ENCODE measurements at regions not wholly inside any gene's neighbourhood (a gene's known extent, or its start where the extent isn't known, plus 50 kb on each side); places are given as distances from the start of the nearest gene placed in this dataset.

- Histone ChIP-seq H3K56ac (ENCODE audit: insufficient read length, low read depth, low read length) (no peak overlapping the region), H2BK5ac (ENCODE audit: insufficient read length, low read length) (no peak overlapping the region), H3K4me1 (ENCODE audit: insufficient read depth, low read length) (peaks cover 4% of the 10 kb centered on the region; the same call in 1 of the 2 replicates), H3K14ac (ENCODE audit: insufficient read depth, low read length) (no peak overlapping the region), H3K4ac (ENCODE audit: low read depth, low read length) (no peak overlapping the region), H2AFZ (ENCODE audit: low read length) (no peak overlapping the region), H3K27ac (ENCODE audit: insufficient read length, low read depth, low read length) (no peak overlapping the region), H2BK15ac (ENCODE audit: low read depth, low read length) (no peak overlapping the region), H2BK12ac (ENCODE audit: insufficient read length, low read depth, low read length) (no peak overlapping the region), H3K27me3 (ENCODE audit: insufficient read depth, low read length) (no peaks in the 10 kb centered on the region), H3K79me2 (ENCODE audit: insufficient read depth, low read length) (no peaks in the 10 kb centered on the region), H3K9me3 (ENCODE audit: control insufficient read depth, low read depth, low read length) (no peaks in the 10 kb centered on the region), H2BK120ac (ENCODE audit: low read depth, low read length, poor library complexity, severe bottlenecking) (no peak overlapping the region), H3K79me1 (ENCODE audit: insufficient read depth, low read depth, low read length, poor library complexity, severe bottlenecking) (no peaks in the 10 kb centered on the region), H3K9ac (ENCODE audit: extremely low read depth, insufficient read length, low read length) (no peak overlapping the region), H3T11ph (ENCODE audit: low read length) (no peak overlapping the region), H3K18ac (ENCODE audit: insufficient read length, low read depth, low read length) (no peak overlapping the region), H3K23ac (ENCODE audit: insufficient read length, low read depth, low read length) (no peak overlapping the region), H3K23me2 (ENCODE audit: insufficient read length, low read depth, low read length, poor library complexity, severe bottlenecking) (no peaks in the 10 kb centered on the region), H2BK20ac (ENCODE audit: low read depth, low read length, poor library complexity, severe bottlenecking) (no peak overlapping the region), H2AK5ac (ENCODE audit: insufficient read length, low read length) (no peak overlapping the region), H4K8ac (replicated peaks; ENCODE audit: insufficient read length, low read depth, low read length) (no peak overlapping the region), H4K5ac (ENCODE audit: insufficient read length, low read depth, low read length) (no peak overlapping the region), H3K4me2 (ENCODE audit: insufficient read depth, insufficient read length, low read length) (no peak overlapping the region), H4K91ac (ENCODE audit: insufficient read length, low read depth, low read length) (no peak overlapping the region), H4K20me1 (ENCODE audit: control insufficient read depth, insufficient read depth, insufficient read length) (no peaks in the 10 kb centered on the region)
- Mint-ChIP-seq H3K9me3 (no peaks in the 10 kb centered on the region; a peak in 2 of 5 replicates), H3K27me3 (ENCODE audit: low read depth) (no peaks in the 10 kb centered on the region; the same call in 1 of the 2 replicates), H3K4me3 (no peak overlapping the region), H3K4me1 (peaks cover 25 to 26% of the 10 kb centered on the region in 2 experiments), H3K27ac (no peak overlapping the region), H3K36me3 (ENCODE audit: insufficient read depth in 1 of 3, low read depth in 3 of 3) (no peaks in the 10 kb centered on the region)
- DNase-seq, result no peak
- no peak for TF ChIP-seq CTCF (conservative IDR thresholded peaks at IDR 0.05)
Observed at GRCh38 chr9:28934111-28934510, 1360.8 kb upstream of the C9orf72 start.

All from H9 (cell line).